B cell (primary cell): ENCODE measurements at regions not wholly inside any gene's neighbourhood (a gene's known extent, or its start where the extent isn't known, plus 50 kb on each side); places are given as distances from the start of the nearest gene placed in this dataset.

Source experiments
- CTCF ChIP-seq: fragments of 200-600 bp; IDR thresholded peaks from one replicate; pipeline ENCODE4 v1.8.0; 2022; ENCODE audit warnings: antibody characterized with exemption, mild to moderate bottlenecking
- EZH2 ChIP-seq: IDR thresholded peaks from 2 replicates; pipeline ENCODE4 v1.6.1; 2012; ENCODE audit warnings: borderline replicate concordance, low read depth, mild to moderate bottlenecking, moderate library complexity, low read length; ENCODE audit not compliant: insufficient read depth, poor library complexity, severe bottlenecking

DNA sequence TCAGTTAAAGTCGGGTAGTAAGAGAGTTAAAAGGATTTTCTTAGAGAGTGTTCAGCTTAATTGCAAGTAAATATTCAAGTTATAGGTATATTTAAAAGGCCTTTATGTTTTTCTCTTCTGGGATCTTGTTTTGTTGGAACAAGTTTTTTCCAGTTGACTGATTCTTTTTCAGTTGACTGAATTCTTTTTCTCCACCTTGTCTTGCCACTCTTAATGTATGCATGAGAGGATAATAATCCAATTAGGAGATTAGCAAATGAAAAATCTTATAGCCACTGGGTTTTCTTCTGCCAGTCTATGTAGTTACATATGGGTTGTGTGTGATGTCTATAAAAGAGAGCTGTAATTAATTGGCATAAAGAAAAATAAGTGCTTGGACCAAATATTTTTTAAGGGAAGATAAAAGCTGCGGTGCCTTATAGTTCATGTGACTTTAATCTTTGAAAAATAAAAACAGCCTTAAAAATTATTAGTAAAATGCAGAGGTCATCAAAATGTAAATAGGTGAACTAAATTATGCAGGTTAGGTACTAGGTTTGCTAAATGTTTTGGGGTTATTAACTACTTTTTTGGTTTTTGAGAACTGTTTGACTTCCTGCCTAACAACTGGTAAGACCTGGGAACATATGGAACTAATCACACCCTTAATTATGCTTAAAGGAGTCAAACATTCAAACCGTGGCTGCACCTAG is 367.2 kb downstream of the HTR1B start:
- TF ChIP-seq CTCF (no peak), EZH2 (no peak)
